SK-N-MC (cell line): ENCODE measurements at regions not wholly inside any gene's neighbourhood (a gene's known extent, or its start where the extent isn't known, plus 50 kb on each side); places are given as distances from the start of the nearest gene placed in this dataset.

ENCODE experiments used
- DNase-seq: peaks from one replicate; pipeline ENCODE4 v3.0.0-alpha.2; 2011; ENCODE audit warnings: low read depth, low spot score
- H3K27ac ChIP-seq: fragments of 200-600 bp; sonication (generic); 2 replicates; pipeline ENCODE4 v1.5.1; 2016; ENCODE audit warnings: mixed run types
- H3K36me3 ChIP-seq: fragments of 200-600 bp; sonication (generic); 2 replicates; pipeline ENCODE4 v1.6.1; 2017; ENCODE audit warnings: antibody characterized with exemption, low read length, mixed read lengths; ENCODE audit not compliant: insufficient read depth
- H3K4me3 ChIP-seq: fragments of 200-600 bp; sonication (generic); 2 replicates; pipeline ENCODE4 v1.5.1; 2016
- H3K9ac ChIP-seq: fragments of 200-600 bp; sonication (generic); 2 replicates; pipeline ENCODE4 v1.8.0; 2017; ENCODE audit warnings: mixed run types, mixed read lengths; ENCODE audit not compliant: insufficient read length
- H3K9me3 ChIP-seq: fragments of 200-600 bp; sonication (generic); 2 replicates; pipeline ENCODE4 v1.6.1; 2017; ENCODE audit warnings: low read depth, mild to moderate bottlenecking, antibody characterized with exemption, low read length, moderate library complexity, mixed read lengths
- EZH2 ChIP-seq: fragments of 200-600 bp; sonication (generic); IDR thresholded peaks from one replicate; pipeline ENCODE4 v1.6.1; 2017; ENCODE audit warnings: antibody characterized with exemption
- FOXP2 ChIP-seq: optimal IDR thresholded peaks from 2 replicates; pipeline ENCODE3; 2011; ENCODE audit warnings: mild to moderate bottlenecking, moderate library complexity; ENCODE audit not compliant: insufficient read depth; ENCODE audit errors: extremely low read length, control extremely low read depth
- POLR2AphosphoS5 ChIP-seq: IDR thresholded peaks from 2 replicates; pipeline ENCODE4 v1.6.1; 2012; ENCODE audit warnings: mild to moderate bottlenecking, low read depth, low read length, borderline replicate concordance

- Histone ChIP-seq H3K9me3 (no peaks in the 10 kb centered on the region), H3K27ac (no peak overlapping the region), H3K4me3 (no peak overlapping the region), H3K36me3 (no peaks in the 10 kb centered on the region), H3K9ac (no peak overlapping the region)
- DNase-seq, result no peak
- no peak for TF ChIP-seq FOXP2
- TF ChIP-seq EZH2, result no peak
- no peak for TF ChIP-seq POLR2AphosphoS5
These were observed 85.6 kb downstream of the SNAPC1 start for GRCh38 chr14:61847861-61848260.

DNA sequence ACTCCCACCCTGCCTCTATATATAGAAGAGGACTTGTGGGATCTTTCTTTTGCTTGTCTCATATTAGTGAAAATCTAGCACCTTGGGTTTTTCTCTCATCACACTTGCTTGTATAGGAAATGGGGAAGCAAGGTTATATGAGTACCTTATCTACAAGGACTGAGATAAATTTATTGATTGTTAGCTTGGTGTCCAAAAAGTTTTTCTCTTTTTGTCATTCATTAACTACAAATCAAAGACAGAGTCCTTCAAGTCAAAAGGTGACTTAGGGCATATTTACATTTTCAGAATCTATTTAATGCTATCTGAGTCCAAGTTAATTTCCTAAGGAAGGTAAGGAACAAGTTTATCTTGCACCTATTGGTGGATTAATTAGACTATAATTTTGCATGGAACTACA is 92.7 kb downstream of the SNAPC1 start:
- no peaks in the 10 kb centered on the region for H3K9me3 ChIP-seq
- H3K4me3 ChIP-seq, result no peak overlapping the region
- no peak overlapping the region for H3K9ac ChIP-seq
- no peak overlapping the region for H3K27ac ChIP-seq
- no peaks in the 10 kb centered on the region for H3K36me3 ChIP-seq
- DNase-seq, result no peak
- TF ChIP-seq POLR2AphosphoS5 (no peak), FOXP2 (no peak), EZH2 (no peak)

- Histone ChIP-seq H3K27ac (no peak overlapping the region), H3K4me3 (no peak overlapping the region), H3K9me3 (no peaks in the 10 kb centered on the region), H3K36me3 (no peaks in the 10 kb centered on the region), H3K9ac (no peak overlapping the region)
- TF ChIP-seq EZH2 (no peak), POLR2AphosphoS5 (no peak), FOXP2 (no peak)
- DNase-seq, result no peak
These were observed 98.2 kb downstream of the SNAPC1 start for GRCh38 chr14:61860294-61860918.

- Histone ChIP-seq H3K4me3 (no peak overlapping the region), H3K9ac (no peak overlapping the region), H3K36me3 (no peaks in the 10 kb centered on the region), H3K9me3 (no peaks in the 10 kb centered on the region), H3K27ac (no peak overlapping the region)
- DNase-seq, result no peak
- TF ChIP-seq POLR2AphosphoS5 (no peak), FOXP2 (no peak), EZH2 (no peak)
These were observed 99.2 kb downstream of the SNAPC1 start for GRCh38 chr14:61861320-61861865.

- Histone ChIP-seq H3K4me3 (no peak overlapping the region), H3K36me3 (no peaks in the 10 kb centered on the region), H3K9ac (no peak overlapping the region), H3K9me3 (no peaks in the 10 kb centered on the region), H3K27ac (no peak overlapping the region)
- TF ChIP-seq FOXP2 (no peak), POLR2AphosphoS5 (no peak), EZH2 (no peak)
- no peak for DNase-seq
These were observed 102.2 kb downstream of the SNAPC1 start for GRCh38 chr14:61864329-61864898.

GRCh38 chr14:61866932-61867920 is 105.0 kb downstream of the SNAPC1 start:
- H3K27ac ChIP-seq, result no peak overlapping the region

GRCh38 chr14:61868846-61869245 is 106.6 kb downstream of the SNAPC1 start:
- Histone ChIP-seq H3K36me3 (no peaks in the 10 kb centered on the region), H3K4me3 (no peak overlapping the region), H3K9me3 (peaks cover 3% of the 10 kb centered on the region; the same call in 1 of the 2 replicates), H3K9ac (no peak overlapping the region), H3K27ac (no peak overlapping the region)
- TF ChIP-seq FOXP2, result no peak
- no peak for TF ChIP-seq EZH2
- TF ChIP-seq POLR2AphosphoS5, result no peak
- no peak for DNase-seq

More at GRCh38 chr14:61866932-61867920, 105.0 kb downstream of the SNAPC1 start:
- TF ChIP-seq EZH2 (no peak), POLR2AphosphoS5 (no peak), FOXP2 (no peak)
- Histone ChIP-seq H3K36me3 (no peaks in the 10 kb centered on the region), H3K9me3 (peaks cover 3% of the 10 kb centered on the region; the same call in 1 of the 2 replicates), H3K4me3 (no peak overlapping the region), H3K9ac (no peak overlapping the region)
- no peak for DNase-seq

DNA sequence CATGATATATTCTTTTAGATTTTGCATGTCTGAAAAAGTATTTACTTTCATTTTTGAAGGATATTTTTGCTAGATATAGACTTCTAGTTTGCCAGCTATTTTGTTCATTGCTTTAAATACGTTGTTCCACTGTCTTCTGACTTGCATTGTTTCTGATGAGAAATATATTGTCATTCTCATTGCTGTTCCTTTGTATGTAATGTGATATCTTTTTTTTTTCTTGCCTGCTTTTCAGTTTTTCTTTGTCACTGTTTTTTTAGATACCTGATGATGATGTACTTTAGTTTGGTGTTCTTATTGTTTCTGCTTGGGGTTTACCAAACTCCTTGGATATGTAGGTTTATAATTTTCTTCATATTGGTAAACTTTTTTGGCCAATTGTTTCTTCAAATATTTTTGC is 107.9 kb downstream of the SNAPC1 start:
- Histone ChIP-seq H3K27ac (no peak overlapping the region), H3K4me3 (no peak overlapping the region), H3K9me3 (peaks cover 3% of the 10 kb centered on the region; the same call in 1 of the 2 replicates), H3K36me3 (no peaks in the 10 kb centered on the region), H3K9ac (no peak overlapping the region)
- no peak for TF ChIP-seq FOXP2
- TF ChIP-seq POLR2AphosphoS5, result no peak
- TF ChIP-seq EZH2, result no peak
- no peak for DNase-seq
